T follicular helper cell (primary cell): ENCODE measurements at regions not wholly inside any gene's neighbourhood (a gene's known extent, or its start where the extent isn't known, plus 50 kb on each side); places are given as distances from the start of the nearest gene placed in this dataset.
"Not testable (repeated sequence)": the region's sequence is repeated elsewhere in the genome, so short reads cannot be mapped to it uniquely, and the experiment has no call there.

ENCODE experiments used
- DNase-seq: peaks from one replicate; pipeline ENCODE4 v3.0.0-alpha.2; 2020; ENCODE audit warnings: low read depth

DNA sequence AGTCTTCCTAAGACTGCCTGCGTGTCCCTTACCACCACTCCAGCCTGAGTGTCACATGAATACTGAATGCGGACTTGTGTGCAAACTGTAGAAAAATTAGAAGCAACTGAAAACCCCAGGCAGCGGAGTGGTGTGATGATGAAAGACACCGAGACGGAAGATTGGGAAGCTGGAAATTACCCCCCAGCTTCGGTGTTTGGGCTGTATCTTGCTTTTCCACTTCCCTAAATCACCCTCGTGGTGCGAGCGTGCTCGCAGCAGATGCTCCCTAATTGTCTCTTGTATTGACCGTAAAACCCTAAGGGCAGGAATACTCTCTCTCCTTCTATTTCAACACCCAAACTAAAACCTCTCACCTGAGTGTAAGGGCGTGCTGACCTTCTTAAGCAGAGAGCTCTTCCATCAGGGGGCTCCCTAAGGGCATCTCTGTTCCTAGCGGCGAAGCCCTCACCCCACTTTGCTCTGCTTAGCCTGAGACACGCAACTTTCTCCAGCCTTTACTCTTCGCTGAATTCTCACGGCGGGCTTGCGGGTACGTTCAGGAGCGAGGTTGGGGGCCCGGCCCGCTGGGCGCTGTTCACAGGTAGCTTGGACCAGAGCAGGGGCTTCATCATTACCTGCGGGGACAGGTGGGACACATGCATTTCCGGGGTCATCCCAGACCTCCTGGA, 62.4 kb downstream of the CRYBB2 start:
- DNase-seq: no peak

- DNase-seq: no peak
Measured at GRCh38 chr22:25282346-25282670, 62.9 kb downstream of the CRYBB2 start.

- DNase-seq: no peak
Measured at GRCh38 chr22:25282671-25283561, 63.5 kb downstream of the CRYBB2 start.

DNA sequence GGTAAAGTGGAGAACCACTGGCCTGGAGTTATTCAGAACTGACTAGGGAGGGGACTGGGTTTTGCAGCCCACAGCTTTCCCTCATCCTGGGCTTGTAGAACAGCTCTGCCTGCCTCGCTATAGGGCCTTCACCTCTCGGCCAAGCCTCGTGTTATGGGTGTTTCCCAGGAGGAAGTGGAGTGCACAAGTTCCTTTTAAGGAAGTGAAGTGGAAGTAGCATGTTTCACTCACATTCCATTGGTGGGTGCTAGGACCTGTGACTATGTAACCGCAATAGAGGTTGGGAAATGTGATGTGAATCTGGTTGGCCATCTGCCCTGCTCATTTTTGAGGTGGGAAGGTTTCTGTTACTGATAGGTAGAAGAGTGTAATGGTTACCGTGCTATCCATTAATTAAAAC, 69.0 kb downstream of the CRYBB2 start:
- not testable (repeated sequence) for DNase-seq

DNA sequence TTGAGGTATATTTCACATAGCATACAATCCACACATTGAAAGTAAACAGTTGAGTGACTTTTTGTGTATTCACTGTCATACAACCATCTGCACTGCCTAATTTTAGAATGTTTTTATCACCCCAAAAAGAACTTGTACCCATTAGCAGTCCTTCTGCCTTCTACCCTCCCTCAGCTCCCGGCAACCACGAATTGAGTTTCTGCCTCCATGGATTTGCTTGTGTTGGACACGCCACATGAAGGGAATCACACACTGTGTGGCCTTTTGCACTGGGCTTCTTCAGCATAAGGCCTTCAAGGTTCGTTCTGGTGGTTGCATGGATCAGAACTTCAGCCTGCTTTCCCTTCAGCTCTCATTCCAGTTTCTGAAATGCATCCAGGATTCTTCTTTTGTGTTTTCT, 82.5 kb downstream of the CRYBB2 start:
- DNase-seq: not testable (repeated sequence)

- not testable (repeated sequence) for DNase-seq
Measured at GRCh38 chr22:25309586-25309985, 90.1 kb downstream of the CRYBB2 start.

- not testable (repeated sequence) for DNase-seq
Measured at GRCh38 chr22:25311924-25312323, 92.5 kb downstream of the CRYBB2 start.

DNA sequence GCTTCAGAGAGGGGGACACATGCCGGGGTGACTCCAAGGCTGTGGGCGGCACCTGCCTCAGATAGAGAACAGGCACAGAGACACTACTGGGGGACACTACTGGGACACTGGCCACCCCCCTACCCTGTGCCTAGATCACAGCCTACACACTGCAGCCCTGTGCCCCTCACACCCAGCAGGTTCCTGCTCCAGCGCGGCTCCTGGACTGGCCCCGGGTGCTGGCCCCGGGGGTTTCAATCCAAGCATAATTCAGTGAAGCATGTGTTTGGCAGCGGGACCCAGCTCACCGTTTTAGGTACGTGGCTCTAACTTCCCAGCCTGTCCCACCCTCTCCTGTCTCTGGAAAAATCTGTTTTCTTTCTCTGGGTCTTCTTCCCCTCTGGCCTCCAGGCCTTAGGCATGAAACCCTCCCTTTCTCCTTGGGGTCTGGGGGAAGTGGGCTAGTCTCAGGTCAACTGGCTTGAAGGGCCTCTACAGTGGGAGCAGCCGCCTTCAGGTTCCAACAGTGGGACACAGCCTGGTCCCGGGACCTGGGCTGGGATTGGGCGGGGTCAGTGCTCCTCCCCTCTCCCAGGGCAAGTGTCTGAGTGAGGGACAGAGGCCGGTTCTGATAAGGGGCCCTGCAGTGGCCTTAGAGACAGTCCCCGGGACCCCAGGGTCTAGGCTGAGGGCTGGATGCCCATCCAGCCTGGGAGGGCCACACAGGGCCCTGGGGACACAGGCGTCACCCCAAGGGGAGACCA, 98.8 kb downstream of the CRYBB2 start:
- no peak for DNase-seq

DNA sequence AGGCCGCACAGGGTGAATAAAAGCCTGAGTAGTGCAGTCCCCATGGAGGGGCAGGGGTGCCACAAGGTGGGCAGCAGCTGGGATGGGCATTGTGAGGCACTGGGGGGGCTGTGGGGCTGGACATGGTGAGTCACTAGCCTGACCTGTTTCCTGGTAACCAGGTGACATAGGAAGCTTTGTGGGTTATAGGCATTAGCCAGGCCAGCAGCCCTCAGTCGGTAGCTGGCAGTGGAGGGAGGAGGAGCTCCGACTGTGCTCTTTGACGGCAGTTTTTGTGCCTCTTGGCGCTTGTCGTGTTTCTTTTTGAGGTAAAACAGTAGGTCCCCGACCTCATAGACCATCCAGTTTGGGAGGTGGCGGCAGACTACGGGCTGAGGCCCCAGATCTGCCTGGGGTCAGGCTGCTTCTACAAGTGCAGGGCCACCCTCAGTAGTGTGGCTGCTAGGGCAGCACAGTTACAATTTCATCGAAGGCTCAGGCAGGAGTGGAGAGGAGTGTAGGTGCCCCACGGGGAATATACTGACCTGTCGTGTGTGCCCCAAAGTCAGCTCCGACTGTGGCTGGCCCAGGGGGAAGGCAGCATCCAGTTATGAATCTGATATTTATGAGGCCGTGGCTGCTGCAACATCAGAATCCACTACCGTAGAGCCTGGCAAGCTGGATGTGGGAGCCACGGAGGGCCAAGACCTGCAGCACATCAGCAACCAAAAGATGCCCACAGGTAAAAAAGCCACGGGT, 107.7 kb downstream of the CRYBB2 start:
- no peak for DNase-seq

DNA sequence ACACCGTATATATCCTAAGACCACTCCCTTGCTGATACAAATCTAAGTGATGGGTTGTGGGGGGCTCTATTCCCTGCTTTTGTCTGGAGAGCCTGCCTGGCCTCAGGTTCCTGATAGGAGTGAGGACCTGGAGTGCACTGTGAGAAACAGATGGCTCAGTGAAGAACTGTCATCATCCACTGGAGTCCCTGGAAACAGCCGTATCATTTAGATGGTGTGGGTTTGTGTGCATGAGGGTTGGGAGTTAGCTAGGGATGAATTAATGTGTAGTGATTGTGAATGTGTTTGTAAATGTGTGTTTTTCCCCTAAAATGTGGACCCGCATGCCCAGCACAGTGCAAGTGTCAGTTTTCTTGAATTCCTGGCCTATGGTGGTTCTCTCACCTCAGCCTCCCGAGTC, 111.6 kb downstream of the CRYBB2 start:
- no peak for DNase-seq

GRCh38 chr22:25331911-25332310, 112.5 kb downstream of the CRYBB2 start:
- not testable (repeated sequence) for DNase-seq

DNA sequence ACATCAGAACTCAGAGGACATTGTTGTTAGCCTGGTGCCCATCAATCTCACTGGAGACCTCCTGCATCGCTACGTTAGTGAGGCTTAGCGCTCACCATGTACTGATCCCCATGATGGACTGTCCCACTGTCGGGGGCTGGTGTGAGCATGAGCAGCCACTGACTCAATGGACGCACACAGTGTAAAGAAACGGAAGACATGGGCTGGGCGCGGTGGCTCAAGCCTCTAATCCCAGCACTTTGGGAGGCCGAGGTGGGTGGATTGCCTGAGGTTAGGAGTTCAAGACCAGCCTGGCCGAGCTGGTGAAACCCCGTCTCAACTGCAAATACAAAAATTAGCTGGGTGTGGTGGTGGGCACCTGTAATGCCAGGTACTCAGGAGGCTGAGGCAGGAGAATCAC, 112.9 kb downstream of the CRYBB2 start:
- no peak for DNase-seq

DNA sequence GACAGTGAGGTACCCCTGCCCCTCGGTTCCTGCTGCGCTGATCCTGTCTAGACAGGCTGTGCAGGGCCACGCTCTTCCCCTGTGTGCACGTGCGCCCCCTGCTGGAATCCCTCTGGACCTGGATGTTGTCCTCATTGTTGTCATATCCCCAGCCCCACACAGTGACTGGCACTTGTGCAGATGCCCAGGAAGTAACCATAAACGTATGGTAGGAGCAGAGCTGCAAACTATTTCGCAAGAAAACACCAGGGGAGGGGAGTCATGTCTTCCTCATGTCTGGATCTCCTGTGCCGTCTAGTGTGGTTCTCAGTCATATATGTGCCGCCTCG, 114.7 kb downstream of the CRYBB2 start:
- DNase-seq: peak; percentile 9

- not testable (repeated sequence) for DNase-seq
Measured at GRCh38 chr22:25334631-25335030, 115.2 kb downstream of the CRYBB2 start.

DNA sequence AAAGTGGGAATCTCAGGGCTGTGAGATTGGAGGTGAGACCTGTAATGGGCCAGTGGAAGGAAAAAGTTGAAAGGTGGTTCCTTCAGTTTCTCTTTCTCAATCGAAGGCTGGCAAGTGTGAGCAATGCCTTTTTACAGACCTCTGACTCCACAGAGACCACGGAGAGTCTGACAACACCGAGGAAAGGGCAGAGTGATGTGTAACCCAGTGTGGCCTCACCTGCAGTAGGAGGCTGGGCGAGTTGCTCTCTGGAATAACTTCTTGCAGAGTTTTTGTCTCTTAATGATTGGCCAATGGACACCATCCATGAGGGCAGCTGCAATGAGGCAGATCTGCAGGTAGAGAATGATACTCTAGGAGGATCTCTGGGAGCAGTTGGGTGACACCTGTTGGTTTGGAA, 115.8 kb downstream of the CRYBB2 start:
- not testable (repeated sequence) for DNase-seq

DNA sequence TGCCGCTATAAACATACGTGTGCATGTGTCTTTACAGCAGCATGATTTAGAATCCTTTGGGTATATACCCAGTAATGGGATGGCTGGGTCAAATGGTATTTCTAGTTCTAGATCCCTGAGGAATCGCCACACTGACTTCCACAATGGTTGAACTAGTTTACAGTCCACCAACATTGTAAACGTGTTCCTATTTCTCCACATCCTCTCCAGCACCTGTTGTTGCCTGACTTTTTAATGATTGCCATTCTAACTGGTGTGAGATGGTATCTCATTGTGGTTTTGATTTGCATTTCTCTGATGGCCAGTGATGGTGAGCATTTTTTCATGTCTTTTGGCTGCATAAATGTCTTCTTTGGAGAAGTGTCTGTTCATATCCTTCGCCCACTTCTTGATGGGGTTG, 121.1 kb downstream of the CRYBB2 start:
- not testable (repeated sequence) for DNase-seq

GRCh38 chr22:25344366-25344765, 124.9 kb downstream of the CRYBB2 start:
- not testable (repeated sequence) for DNase-seq

DNA sequence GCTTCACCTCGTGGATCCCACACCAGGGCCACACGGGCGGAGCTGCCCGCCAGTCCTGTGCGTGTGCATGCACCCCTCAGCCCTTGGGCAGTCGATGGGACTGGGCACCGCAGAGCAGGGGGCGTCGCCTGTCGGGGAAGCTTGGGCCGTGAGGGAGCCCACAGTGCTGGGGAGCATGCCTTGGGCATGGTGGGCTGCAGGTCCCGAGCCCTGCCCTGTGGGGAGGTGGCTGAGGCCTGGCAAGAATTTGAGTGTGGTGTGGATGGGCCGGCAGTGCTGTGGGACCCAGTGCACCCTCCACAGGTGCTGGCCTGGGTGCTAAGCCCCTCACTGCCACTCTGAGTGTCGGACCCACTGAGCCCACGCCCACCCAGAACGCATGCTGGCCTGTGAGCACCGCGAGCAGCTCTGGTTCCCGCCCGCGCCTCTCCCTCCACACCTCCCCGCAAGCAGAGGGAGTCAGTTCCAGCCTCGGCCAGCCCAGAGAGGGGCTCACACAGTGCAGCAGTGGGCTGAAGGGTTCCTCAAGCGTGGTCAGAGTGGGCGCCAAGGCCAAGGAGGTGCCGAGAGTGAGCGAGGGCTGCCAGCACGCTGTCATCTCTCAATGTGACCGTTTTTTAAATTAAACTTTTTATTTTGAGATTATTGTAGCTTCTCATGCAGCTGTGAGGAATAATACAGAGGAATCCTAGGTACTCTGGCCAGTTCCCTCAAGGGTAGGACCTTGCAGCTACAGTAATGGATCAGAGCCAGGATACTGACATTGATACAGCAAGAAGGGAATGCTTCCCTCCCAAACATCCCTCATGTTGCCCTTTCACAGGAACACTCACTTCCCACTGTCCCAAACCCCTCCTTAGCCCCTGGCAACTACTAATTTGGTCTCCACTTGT, 127.7 kb downstream of the CRYBB2 start:
- DNase-seq: no peak

DNA sequence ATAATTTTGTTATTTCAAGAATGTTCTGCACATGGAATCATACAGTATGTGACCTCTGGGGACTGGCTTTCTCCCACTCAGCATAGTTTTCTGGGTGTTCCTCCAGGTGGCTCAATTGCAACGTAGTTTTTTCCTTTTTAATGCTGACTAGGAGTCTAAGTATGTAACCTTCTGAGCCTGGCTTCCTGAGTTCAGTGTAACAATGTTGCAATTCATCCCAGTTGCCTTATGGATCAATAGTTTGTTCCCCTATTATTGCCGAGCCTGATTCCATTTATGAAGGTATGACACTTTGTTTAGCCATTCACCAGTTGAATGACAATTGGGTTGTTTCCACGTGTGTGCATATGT, 128.3 kb downstream of the CRYBB2 start:
- no peak for DNase-seq

GRCh38 chr22:25348391-25348790, 129.0 kb downstream of the CRYBB2 start:
- DNase-seq: no peak

GRCh38 chr22:25348996-25349395, 129.6 kb downstream of the CRYBB2 start:
- not testable (repeated sequence) for DNase-seq
